ENCODE measurements at regions not wholly inside any gene's neighbourhood (a gene's known extent, or its start where the extent isn't known, plus 50 kb on each side); places are given as distances from the start of the nearest gene placed in this dataset.
"Not testable (repeated sequence)": the region's sequence is repeated elsewhere in the genome, so short reads cannot be mapped to it uniquely, and the experiment has no call there.

- not testable (repeated sequence) for TF ChIP-seq CTCF, POLR2A (IDR thresholded peaks at IDR 0.05)
Measured at GRCh38 chr1:101492144-101492543, 255.3 kb downstream of the S1PR1 start.
